DOHH2 (cell line): ENCODE measurements at regions not wholly inside any gene's neighbourhood (a gene's known extent, or its start where the extent isn't known, plus 50 kb on each side); places are given as distances from the start of the nearest gene placed in this dataset.

Source experiments
- H3F3A ChIP-seq: fragments of 200-600 bp; sonication (generic), shearing (Covaris generic); 2 replicates; pipeline ENCODE4 v1.6.0; 2016; ENCODE audit warnings: antibody characterized with exemption, mild to moderate bottlenecking; ENCODE audit not compliant: control insufficient read depth, insufficient read depth
- H3K27ac ChIP-seq: fragments of 200-600 bp; sonication (generic); 2 replicates; pipeline ENCODE4 v1.5.1; 2014; ENCODE audit warnings: low read depth, mild to moderate bottlenecking, low read length, moderate library complexity
- H3K27me3 ChIP-seq: fragments of 200-600 bp; sonication (generic); 2 replicates; pipeline ENCODE4 v1.6.1; 2014; ENCODE audit warnings: mild to moderate bottlenecking, low read length, mixed read lengths; ENCODE audit not compliant: control insufficient read depth
- H3K36me3 ChIP-seq: fragments of 200-600 bp; sonication (generic); 2 replicates; pipeline ENCODE4 v1.6.1; 2014; ENCODE audit warnings: mild to moderate bottlenecking, low read length, moderate library complexity, mixed read lengths; ENCODE audit not compliant: control insufficient read depth
- H3K4me1 ChIP-seq: fragments of 200-600 bp; sonication (generic); 2 replicates; pipeline ENCODE4 v1.6.1; 2014; ENCODE audit warnings: mild to moderate bottlenecking, low read length, mixed read lengths; ENCODE audit not compliant: control insufficient read depth
- H3K4me2 ChIP-seq: fragments of 200-600 bp; sonication (generic); 2 replicates; pipeline ENCODE4 v1.6.0; 2014; ENCODE audit warnings: mild to moderate bottlenecking, low read length, moderate library complexity
- H3K4me3 ChIP-seq: fragments of 200-600 bp; sonication (generic); 2 replicates; pipeline ENCODE4 v1.5.1; 2014; ENCODE audit warnings: mild to moderate bottlenecking, low read length, mixed read lengths
- H3K79me2 ChIP-seq: fragments of 200-600 bp; sonication (generic); 2 replicates; pipeline ENCODE4 v1.6.1; 2014; ENCODE audit warnings: mild to moderate bottlenecking, low read length, mixed read lengths; ENCODE audit not compliant: control insufficient read depth
- H3K9me2 ChIP-seq: fragments of 200-600 bp; sonication (generic); replicated peaks from 2 replicates; pipeline ENCODE4 v1.6.1; 2014; ENCODE audit warnings: mild to moderate bottlenecking, low read length, mixed read lengths; ENCODE audit not compliant: control insufficient read depth
- H3K9me3 ChIP-seq: fragments of 200-600 bp; sonication (generic); 2 replicates; pipeline ENCODE4 v1.6.1; 2014; ENCODE audit warnings: antibody characterized with exemption, low read length, mixed read lengths; ENCODE audit not compliant: control insufficient read depth, insufficient read depth
- H4K20me1 ChIP-seq: fragments of 200-600 bp; sonication (generic); 2 replicates; pipeline ENCODE4 v1.6.0; 2014; ENCODE audit warnings: low read depth, mild to moderate bottlenecking, antibody characterized with exemption, low read length, moderate library complexity; ENCODE audit not compliant: control insufficient read depth, insufficient read depth
- EZH2phosphoT487 ChIP-seq: fragments of 200-600 bp; sonication (generic); IDR thresholded peaks from 2 replicates; pipeline ENCODE4 v1.6.1; 2017; ENCODE audit warnings: borderline replicate concordance, mild to moderate bottlenecking, antibody characterized with exemption, low read length, moderate library complexity, mixed read lengths
- TF ChIP-seq, protein P1 (sequence below): fragments of 200-600 bp; sonication (generic); IDR thresholded peaks from one replicate; pipeline ENCODE4 v1.5.1; 2014; ENCODE audit warnings: antibody characterized with exemption, mild to moderate bottlenecking, low read depth, low read length; ENCODE audit not compliant: poor library complexity, severe bottlenecking

DNA sequence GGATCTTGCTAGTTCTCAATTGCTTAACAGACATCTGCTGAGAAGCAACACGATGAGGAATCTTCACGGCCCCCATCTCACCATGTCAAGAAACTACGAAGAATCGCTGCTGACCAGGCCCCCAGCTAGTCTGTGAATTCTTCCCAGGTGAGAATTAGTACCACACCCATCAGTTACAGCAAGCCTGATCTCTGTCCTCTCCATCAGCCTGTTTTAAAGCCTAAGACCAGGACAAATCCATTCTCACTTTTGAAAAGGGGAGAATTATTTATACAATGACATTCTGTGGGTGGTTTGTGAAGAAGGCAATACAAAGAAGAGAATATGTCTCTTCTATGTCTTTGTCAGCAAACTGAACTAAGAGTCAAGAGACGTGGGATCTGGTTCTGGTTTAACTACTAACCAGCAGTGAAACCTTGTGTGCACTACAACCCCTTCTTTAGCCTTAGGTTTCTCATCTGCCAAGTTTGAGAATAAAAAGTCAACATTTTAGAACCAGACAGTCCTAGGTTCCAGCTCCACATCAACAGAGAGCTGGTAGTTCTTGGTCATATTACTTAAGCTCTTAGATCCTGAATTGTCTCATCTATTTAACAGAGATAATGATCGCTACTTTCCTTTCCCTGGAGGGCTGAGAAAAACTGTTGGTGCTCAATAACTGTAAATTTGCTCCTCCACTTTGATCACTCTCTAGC is 160.4 kb upstream of the RORA start:
- no peaks in the 10 kb centered on the region for H3K4me1 ChIP-seq
- H3K27me3 ChIP-seq, result no peaks in the 10 kb centered on the region
- no peaks in the 10 kb centered on the region for H3F3A ChIP-seq
- no peak overlapping the region for H3K4me3 ChIP-seq
- H3K9me2 ChIP-seq, result no peaks in the 10 kb centered on the region
- H3K9me3 ChIP-seq, result peaks cover 10% of the 10 kb centered on the region
- no peak overlapping the region for H3K27ac ChIP-seq
- H4K20me1 ChIP-seq, result no peaks in the 10 kb centered on the region
- H3K4me2 ChIP-seq, result no peak overlapping the region
- no peaks in the 10 kb centered on the region for H3K36me3 ChIP-seq
- H3K79me2 ChIP-seq, result no peaks in the 10 kb centered on the region
- TF ChIP-seq, protein P1, sequence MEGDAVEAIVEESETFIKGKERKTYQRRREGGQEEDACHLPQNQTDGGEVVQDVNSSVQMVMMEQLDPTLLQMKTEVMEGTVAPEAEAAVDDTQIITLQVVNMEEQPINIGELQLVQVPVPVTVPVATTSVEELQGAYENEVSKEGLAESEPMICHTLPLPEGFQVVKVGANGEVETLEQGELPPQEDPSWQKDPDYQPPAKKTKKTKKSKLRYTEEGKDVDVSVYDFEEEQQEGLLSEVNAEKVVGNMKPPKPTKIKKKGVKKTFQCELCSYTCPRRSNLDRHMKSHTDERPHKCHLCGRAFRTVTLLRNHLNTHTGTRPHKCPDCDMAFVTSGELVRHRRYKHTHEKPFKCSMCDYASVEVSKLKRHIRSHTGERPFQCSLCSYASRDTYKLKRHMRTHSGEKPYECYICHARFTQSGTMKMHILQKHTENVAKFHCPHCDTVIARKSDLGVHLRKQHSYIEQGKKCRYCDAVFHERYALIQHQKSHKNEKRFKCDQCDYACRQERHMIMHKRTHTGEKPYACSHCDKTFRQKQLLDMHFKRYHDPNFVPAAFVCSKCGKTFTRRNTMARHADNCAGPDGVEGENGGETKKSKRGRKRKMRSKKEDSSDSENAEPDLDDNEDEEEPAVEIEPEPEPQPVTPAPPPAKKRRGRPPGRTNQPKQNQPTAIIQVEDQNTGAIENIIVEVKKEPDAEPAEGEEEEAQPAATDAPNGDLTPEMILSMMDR, result no peak
- no peak for TF ChIP-seq EZH2phosphoT487

DNA sequence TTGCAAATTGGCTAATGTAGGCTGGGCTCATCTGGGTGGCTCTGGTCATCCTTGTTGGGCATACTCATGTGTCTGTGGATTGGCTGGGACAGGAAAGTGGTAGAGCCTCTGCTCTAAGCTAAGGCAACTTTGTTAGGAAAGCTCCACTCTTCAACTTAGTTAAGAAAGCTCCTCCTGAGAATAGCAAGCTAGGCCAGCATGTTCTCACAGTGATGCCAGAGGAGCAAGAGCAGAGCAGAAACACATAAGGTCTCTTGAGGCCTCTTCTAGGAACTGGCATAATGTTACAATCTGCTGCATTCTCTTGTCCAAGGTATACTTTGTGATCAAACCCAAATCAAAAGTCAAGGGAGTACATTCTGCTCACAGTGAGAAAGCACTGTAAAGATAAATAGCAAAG is 158.6 kb upstream of the RORA start:
- no peaks in the 10 kb centered on the region for H3K4me1 ChIP-seq
- H3K9me2 ChIP-seq, result no peaks in the 10 kb centered on the region
- H3K36me3 ChIP-seq, result no peaks in the 10 kb centered on the region
- H4K20me1 ChIP-seq, result no peaks in the 10 kb centered on the region
- H3K27me3 ChIP-seq, result no peaks in the 10 kb centered on the region
- TF ChIP-seq, protein P1, result no peak
- TF ChIP-seq EZH2phosphoT487, result no peak
- no peak overlapping the region for H3K27ac ChIP-seq
- H3K9me3 ChIP-seq, result peaks cover 10% of the 10 kb centered on the region
- H3K79me2 ChIP-seq, result no peaks in the 10 kb centered on the region
- no peak overlapping the region for H3K4me2 ChIP-seq
- H3F3A ChIP-seq, result no peaks in the 10 kb centered on the region
- H3K4me3 ChIP-seq, result no peak overlapping the region

DNA sequence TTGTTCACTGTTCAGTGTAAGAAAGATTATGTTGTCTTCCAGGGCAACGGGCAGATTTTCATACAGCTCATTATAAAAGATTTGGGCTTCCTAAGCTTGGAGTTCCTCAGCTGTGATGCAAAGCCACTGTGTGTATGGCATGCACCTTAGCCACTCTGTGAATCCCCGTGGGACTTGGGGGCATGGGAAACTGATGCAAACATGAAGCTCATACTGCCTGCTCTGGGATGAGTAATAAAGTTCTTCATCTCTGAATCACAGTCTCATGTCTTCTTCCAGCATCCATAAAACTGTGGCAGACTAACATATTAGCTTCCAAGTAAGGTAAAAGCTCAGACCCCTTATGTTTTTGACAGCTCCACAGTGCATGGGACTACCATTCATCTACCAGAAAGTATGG is 154.3 kb upstream of the RORA start:
- H3K27me3 ChIP-seq, result no peaks in the 10 kb centered on the region
- no peaks in the 10 kb centered on the region for H4K20me1 ChIP-seq
- no peak overlapping the region for H3K4me3 ChIP-seq
- H3K36me3 ChIP-seq, result no peaks in the 10 kb centered on the region
- no peaks in the 10 kb centered on the region for H3K79me2 ChIP-seq
- H3K4me1 ChIP-seq, result no peaks in the 10 kb centered on the region
- H3K9me2 ChIP-seq, result no peaks in the 10 kb centered on the region
- no peaks in the 10 kb centered on the region for H3F3A ChIP-seq
- peaks cover 10% of the 10 kb centered on the region for H3K9me3 ChIP-seq
- H3K4me2 ChIP-seq, result no peak overlapping the region
- TF ChIP-seq, protein P1, result no peak
- TF ChIP-seq EZH2phosphoT487, result no peak
- no peak overlapping the region for H3K27ac ChIP-seq
